Suprapubic skin (tissue), 4 donors: ENCODE measurements at regions not wholly inside any gene's neighbourhood (a gene's known extent, or its start where the extent isn't known, plus 50 kb on each side); places are given as distances from the start of the nearest gene placed in this dataset.

Experiments used
- EP300 ChIP-seq: sonication (generic); formaldehyde crosslinking; IDR thresholded peaks from one replicate; pipeline ENCODE4 v1.6.1; 2017; ENCODE audit warnings: antibody characterized with exemption
- POLR2A ChIP-seq, 2 donors: fragments of 450-650 bp; IDR thresholded peaks; one replicate each; pipeline ENCODE4 v1.6.1; 2017; ENCODE audit warnings: antibody characterized with exemption in 2 of 2, mild to moderate bottlenecking in 2 of 2, moderate library complexity in 2 of 2
- POLR2AphosphoS5 ChIP-seq, 3 donors: sonication (generic); formaldehyde crosslinking; IDR thresholded peaks; one replicate each; pipeline ENCODE4 v1.6.1; 2017; ENCODE audit warnings: antibody characterized with exemption in 3 of 3
- TF ChIP-seq, protein P1 (sequence below), 2 donors: fragments of 200-600 bp in 1 of 2; fragments of 450-650 bp in 1 of 2; sonication (generic) in 1 of 2; IDR thresholded peaks; one replicate each; pipeline ENCODE4 v1.5.1; 2016 to 2019; ENCODE audit warnings: antibody characterized with exemption in 2 of 2, mild to moderate bottlenecking in 1 of 2, moderate library complexity in 1 of 2

DNA sequence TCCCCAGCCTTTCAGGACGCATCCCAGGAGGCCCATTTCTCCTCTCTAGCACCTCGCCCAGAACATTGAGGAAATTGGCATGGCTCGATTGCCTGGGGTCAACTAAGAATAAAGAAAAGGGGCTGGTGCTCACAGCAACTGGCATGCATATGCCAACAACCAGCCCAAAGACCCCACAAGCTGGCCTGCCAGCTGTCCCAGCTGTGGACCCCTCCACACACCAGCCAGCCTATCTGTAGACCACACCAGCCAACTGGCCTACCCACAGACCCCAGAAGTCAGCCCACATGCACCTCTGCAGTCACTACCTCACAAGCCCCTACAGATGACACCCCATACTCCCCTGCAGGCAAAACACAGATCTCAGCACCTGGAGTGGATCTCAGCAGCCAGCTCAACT, 123.8 kb upstream of the ID2 start:
- TF ChIP-seq, protein P1, sequence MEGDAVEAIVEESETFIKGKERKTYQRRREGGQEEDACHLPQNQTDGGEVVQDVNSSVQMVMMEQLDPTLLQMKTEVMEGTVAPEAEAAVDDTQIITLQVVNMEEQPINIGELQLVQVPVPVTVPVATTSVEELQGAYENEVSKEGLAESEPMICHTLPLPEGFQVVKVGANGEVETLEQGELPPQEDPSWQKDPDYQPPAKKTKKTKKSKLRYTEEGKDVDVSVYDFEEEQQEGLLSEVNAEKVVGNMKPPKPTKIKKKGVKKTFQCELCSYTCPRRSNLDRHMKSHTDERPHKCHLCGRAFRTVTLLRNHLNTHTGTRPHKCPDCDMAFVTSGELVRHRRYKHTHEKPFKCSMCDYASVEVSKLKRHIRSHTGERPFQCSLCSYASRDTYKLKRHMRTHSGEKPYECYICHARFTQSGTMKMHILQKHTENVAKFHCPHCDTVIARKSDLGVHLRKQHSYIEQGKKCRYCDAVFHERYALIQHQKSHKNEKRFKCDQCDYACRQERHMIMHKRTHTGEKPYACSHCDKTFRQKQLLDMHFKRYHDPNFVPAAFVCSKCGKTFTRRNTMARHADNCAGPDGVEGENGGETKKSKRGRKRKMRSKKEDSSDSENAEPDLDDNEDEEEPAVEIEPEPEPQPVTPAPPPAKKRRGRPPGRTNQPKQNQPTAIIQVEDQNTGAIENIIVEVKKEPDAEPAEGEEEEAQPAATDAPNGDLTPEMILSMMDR (IDR thresholded peaks at IDR 0.05), result no peak
- no peak for TF ChIP-seq POLR2A (IDR thresholded peaks at IDR 0.05)
- TF ChIP-seq POLR2AphosphoS5 (IDR thresholded peaks at IDR 0.05), result no peak
- no peak for TF ChIP-seq EP300
